NB4 (cell line): ENCODE measurements at regions not wholly inside any gene's neighbourhood (a gene's known extent, or its start where the extent isn't known, plus 50 kb on each side); places are given as distances from the start of the nearest gene placed in this dataset.
"Not testable (repeated sequence)": the region's sequence is repeated elsewhere in the genome, so short reads cannot be mapped to it uniquely, and the experiment has no call there.

ENCODE experiments used
- DNase-seq: peaks from one replicate; pipeline ENCODE4 v3.0.0; 2010; ENCODE audit warnings: low read depth
- H3K4me3 ChIP-seq: one replicate; pipeline ENCODE4 v1.5.1; 2011; ENCODE audit warnings: mild to moderate bottlenecking, low read depth, low read length, moderate library complexity
- CTCF ChIP-seq: IDR thresholded peaks from one replicate; pipeline ENCODE4 v1.5.1; 2012; ENCODE audit warnings: low read depth, low read length
- MYC ChIP-seq: IDR thresholded peaks from 2 replicates; pipeline ENCODE4 v1.6.1; 2011; ENCODE audit warnings: low read depth, low read length
- POLR2A ChIP-seq: IDR thresholded peaks from 2 replicates; pipeline ENCODE4 v1.6.1; 2011; ENCODE audit warnings: mild to moderate bottlenecking; ENCODE audit not compliant: insufficient read length; ENCODE audit errors: extremely low read depth
- TF ChIP-seq, protein P1 (sequence below): IDR thresholded peaks from 2 replicates; pipeline ENCODE4 v1.6.1; 2011; ENCODE audit warnings: low read depth, low read length

- no peak for TF ChIP-seq CTCF
- TF ChIP-seq MYC: no peak
- TF ChIP-seq POLR2A: no peak
- TF ChIP-seq, protein P1, sequence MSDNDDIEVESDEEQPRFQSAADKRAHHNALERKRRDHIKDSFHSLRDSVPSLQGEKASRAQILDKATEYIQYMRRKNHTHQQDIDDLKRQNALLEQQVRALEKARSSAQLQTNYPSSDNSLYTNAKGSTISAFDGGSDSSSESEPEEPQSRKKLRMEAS: no peak
- no peak overlapping the region for H3K4me3 ChIP-seq
- DNase-seq: no peak
Observed at GRCh38 chr3:59496250-59496649, 446.4 kb upstream of the CFAP20DC start.

DNA sequence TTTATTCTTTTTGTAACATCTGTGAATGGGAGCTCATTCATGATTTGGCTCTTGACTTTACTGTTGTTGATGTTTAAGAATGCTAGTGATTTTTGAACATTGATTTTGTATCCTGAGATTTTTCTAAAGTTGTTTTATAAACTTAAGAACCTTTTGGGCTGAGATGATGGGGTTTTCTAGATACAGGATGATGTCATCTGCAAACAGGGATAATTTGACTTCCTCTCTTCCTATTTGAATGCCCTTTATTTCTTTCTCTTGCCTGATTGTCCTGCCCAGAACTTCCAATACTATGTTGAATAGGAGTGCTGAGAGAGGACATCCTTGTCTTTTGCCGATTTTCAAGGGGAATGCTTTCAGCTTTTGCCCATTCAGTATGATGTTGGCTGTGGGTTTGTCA is 445.1 kb upstream of the CFAP20DC start:
- not testable (repeated sequence) for H3K4me3 ChIP-seq, DNase-seq

- no peak for DNase-seq
Observed at GRCh38 chr3:59486520-59486919, 436.7 kb upstream of the CFAP20DC start.

GRCh38 chr3:59483191-59483590 is 433.4 kb upstream of the CFAP20DC start:
- TF ChIP-seq, protein P1: no peak
- TF ChIP-seq CTCF: no peak
- no peak for TF ChIP-seq POLR2A
- no peak for TF ChIP-seq MYC
- DNase-seq: no peak
- no peak overlapping the region for H3K4me3 ChIP-seq

More at GRCh38 chr3:59486520-59486919, 436.7 kb upstream of the CFAP20DC start:
- no peak overlapping the region for H3K4me3 ChIP-seq
- TF ChIP-seq, protein P1: no peak
- no peak for TF ChIP-seq CTCF
- no peak for TF ChIP-seq POLR2A

- no peak overlapping the region for H3K4me3 ChIP-seq
- no peak for TF ChIP-seq POLR2A
- TF ChIP-seq, protein P1: no peak
- TF ChIP-seq MYC: no peak
- TF ChIP-seq CTCF: no peak
- no peak for DNase-seq
Observed at GRCh38 chr3:59482684-59483083, 432.9 kb upstream of the CFAP20DC start.

- no peak overlapping the region for H3K4me3 ChIP-seq
- TF ChIP-seq MYC (no peak), CTCF (no peak), POLR2A (no peak)
- TF ChIP-seq, protein P1: no peak
- DNase-seq: no peak
Observed at GRCh38 chr3:59481776-59482400, 432.1 kb upstream of the CFAP20DC start.
